GM23248 (cell line): ENCODE measurements at regions not wholly inside any gene's neighbourhood (a gene's known extent, or its start where the extent isn't known, plus 50 kb on each side); places are given as distances from the start of the nearest gene placed in this dataset.
"Not testable (repeated sequence)": the region's sequence is repeated elsewhere in the genome, so short reads cannot be mapped to it uniquely, and the experiment has no call there.

Experiments
- EZH2 ChIP-seq: fragments of 200-600 bp; sonication (generic); IDR thresholded peaks from 2 replicates; pipeline ENCODE4 v1.6.1; 2018; ENCODE audit warnings: antibody characterized with exemption, mild to moderate bottlenecking; ENCODE audit not compliant: insufficient read depth, poor library complexity, severe bottlenecking
- EZH2phosphoT487 ChIP-seq: fragments of 200-600 bp; sonication (generic); IDR thresholded peaks from 2 replicates; pipeline ENCODE4 v1.6.1; 2018; ENCODE audit warnings: antibody characterized with exemption, moderate library complexity, mild to moderate bottlenecking, low read depth; ENCODE audit not compliant: insufficient read depth

GRCh38 chr17:30718691-30719090 is 105.8 kb downstream of the CRLF3 start:
- not testable (repeated sequence) for TF ChIP-seq EZH2, EZH2phosphoT487
